ENCODE measurements at regions not wholly inside any gene's neighbourhood (a gene's known extent, or its start where the extent isn't known, plus 50 kb on each side); places are given as distances from the start of the nearest gene placed in this dataset.
"Not testable (repeated sequence)": the region's sequence is repeated elsewhere in the genome, so short reads cannot be mapped to it uniquely, and the experiment has no call there.

DNA sequence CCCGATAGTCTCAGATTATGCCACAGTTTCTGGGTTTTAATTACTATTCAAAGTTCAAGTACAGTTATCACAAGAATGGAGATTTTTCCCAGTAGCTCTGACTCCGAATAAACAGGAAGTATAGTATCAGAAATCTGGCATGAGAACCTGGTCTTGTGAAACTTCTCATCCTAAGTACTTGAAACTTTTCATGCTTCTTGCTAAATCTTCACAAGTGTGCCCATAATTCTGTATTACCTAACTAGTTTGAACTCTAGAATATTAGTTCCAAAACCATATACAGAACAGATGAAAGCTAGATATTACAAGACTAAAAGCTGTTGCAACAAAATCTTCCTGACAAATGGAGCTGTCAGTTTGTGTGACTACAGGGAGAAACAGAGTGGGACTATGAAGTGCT is 70.5 kb upstream of the CSNK1A1L start:
- Mint-ChIP-seq H3K27me3 (no peaks in the 10 kb centered on the region), H3K4me3 (no peak overlapping the region), H3K4me1 (ENCODE audit: low read depth) (no peaks in the 10 kb centered on the region), H3K27ac (no peak overlapping the region), H3K36me3 (no peaks in the 10 kb centered on the region), H3K9me3 (no peaks in the 10 kb centered on the region)
- ChIA-PET POLR2A (no interaction called here), CTCF (no interaction called here)
- no peak for DNase-seq
- intact Hi-C loops (cut with micrococcal nuclease) = no loop called here

DNA sequence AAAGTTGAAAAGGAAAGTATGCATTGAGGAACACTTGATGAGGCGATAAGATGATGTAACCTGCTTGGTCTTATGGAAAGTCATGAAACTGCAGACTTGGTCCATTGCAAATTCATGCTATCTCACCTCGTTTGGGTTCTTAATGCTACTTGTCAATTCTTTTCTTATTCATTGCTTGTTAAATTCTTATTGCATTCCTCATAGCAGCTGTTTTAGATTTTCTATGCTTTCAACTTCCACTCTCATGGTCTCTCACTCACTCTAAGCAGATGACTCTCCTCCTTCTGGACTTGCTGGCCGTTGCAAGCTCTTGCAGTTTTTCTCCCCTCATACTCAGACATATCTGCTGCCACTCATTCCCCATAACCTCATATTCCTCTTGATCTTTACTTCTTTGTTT is 67.8 kb upstream of the CSNK1A1L start:
- no peaks in the 10 kb centered on the region for H3K27me3 Mint-ChIP-seq
- H3K27ac Mint-ChIP-seq = no peak overlapping the region
- CTCF ChIA-PET = no interaction called here
- no peaks in the 10 kb centered on the region for H3K9me3 Mint-ChIP-seq
- no peak for DNase-seq
- POLR2A ChIA-PET = no interaction called here
- no peaks in the 10 kb centered on the region for H3K4me1 Mint-ChIP-seq (ENCODE audit: low read depth)
- H3K4me3 Mint-ChIP-seq = no peak overlapping the region
- H3K36me3 Mint-ChIP-seq = no peaks in the 10 kb centered on the region
- intact Hi-C loops (cut with micrococcal nuclease) = no loop called here

DNA sequence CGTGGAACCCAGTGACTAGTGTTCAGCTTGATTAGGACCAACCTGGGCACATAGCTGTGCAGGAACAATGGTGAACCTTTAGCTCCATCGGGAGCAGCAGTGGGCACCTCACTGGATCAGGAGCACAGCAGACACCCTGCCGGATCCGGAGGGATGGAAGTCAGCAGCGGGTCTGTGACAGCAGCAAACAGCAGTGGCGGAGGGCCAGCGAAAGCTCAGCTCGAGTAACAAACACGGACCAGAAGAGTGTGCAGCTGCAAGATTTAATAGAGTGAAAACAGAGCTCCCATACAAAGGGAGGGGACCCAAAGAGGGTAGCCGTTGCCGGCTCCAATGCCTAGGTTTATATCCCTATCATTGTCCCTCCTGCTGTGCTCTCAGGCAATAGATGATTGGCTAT is 66.8 kb upstream of the CSNK1A1L start:
- H3K27ac Mint-ChIP-seq; DNase-seq; POLR2A ChIA-PET; H3K27me3 Mint-ChIP-seq; H3K36me3 Mint-ChIP-seq; CTCF ChIA-PET; H3K9me3 Mint-ChIP-seq; H3K4me3 Mint-ChIP-seq; H3K4me1 Mint-ChIP-seq (ENCODE audit: low read depth); intact Hi-C loops (cut with micrococcal nuclease): not testable (repeated sequence)

DNA sequence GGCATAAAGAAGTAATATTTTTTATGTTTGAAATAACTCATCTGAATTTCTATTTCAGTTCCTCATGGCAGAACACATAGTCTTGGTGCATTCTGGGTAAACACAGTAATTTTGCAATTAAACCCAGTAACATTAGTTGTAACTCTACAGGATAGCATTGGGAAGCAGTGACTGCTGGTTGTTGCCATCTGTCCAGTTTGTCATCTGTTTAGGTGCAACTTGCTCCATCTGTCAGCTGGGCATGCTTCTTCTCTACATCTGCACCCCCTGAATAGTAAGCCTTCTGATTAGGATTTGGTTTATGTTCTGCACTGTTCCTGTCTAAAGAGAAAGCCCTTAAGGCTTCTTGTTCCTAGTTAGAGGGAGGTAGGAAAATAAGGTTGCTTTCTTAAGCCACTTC is 63.5 kb upstream of the CSNK1A1L start:
- DNase-seq = no peak
- H3K27ac Mint-ChIP-seq = no peak overlapping the region
- POLR2A ChIA-PET = no interaction called here
- H3K27me3 Mint-ChIP-seq = no peaks in the 10 kb centered on the region
- H3K36me3 Mint-ChIP-seq = no peaks in the 10 kb centered on the region
- CTCF ChIA-PET = no interaction called here
- no peak overlapping the region for H3K4me3 Mint-ChIP-seq
- no peaks in the 10 kb centered on the region for H3K9me3 Mint-ChIP-seq
- H3K4me1 Mint-ChIP-seq (ENCODE audit: low read depth) = no peaks in the 10 kb centered on the region
- intact Hi-C loops (cut with micrococcal nuclease) = no loop called here

DNA sequence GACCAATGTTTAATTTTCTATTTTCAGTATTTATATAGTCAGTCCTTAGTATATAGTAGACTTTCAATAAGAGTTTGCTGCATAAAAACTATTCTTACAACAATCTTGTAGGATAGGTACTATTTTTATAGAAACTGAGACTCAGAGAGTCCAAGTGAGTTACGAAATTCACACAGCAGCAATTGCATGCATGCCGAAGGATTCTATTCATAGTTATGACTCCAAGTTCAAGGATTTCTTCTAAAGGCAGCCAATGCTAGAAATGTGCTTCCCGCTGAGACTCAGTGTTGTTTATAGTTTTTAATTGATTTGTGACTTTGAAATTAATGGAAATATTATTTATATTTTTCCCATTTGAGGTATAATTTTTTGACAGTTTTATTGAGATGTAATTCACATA is 62.7 kb upstream of the CSNK1A1L start:
- intact Hi-C loops (cut with micrococcal nuclease) = no loop called here
- no peak overlapping the region for H3K27ac Mint-ChIP-seq
- H3K9me3 Mint-ChIP-seq = no peaks in the 10 kb centered on the region
- H3K4me1 Mint-ChIP-seq (ENCODE audit: low read depth) = no peaks in the 10 kb centered on the region
- POLR2A ChIA-PET = no interaction called here
- no peaks in the 10 kb centered on the region for H3K27me3 Mint-ChIP-seq
- DNase-seq = no peak
- CTCF ChIA-PET = no interaction called here
- no peak overlapping the region for H3K4me3 Mint-ChIP-seq
- H3K36me3 Mint-ChIP-seq = no peaks in the 10 kb centered on the region

DNA sequence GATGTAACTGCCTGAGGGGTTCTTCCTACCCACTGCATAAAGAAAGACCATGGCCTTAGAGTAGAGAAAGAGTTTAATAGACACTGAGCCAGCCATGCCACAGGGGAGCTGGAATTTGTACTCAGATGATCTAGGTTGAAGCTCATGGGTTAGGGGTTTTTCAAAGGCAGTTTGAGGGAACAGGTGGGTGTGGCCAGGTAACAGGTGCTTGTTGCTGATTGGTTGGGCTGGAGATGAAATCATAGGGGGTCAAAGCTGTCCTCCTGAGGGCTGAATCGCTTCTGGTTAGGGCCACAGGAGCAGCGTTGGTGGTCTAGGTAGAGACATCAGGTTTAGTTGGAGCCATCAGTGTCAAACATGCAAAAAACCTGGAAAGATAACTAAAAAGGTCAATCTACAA is 59.2 kb upstream of the CSNK1A1L start:
- no peak for DNase-seq
- Mint-ChIP-seq H3K4me3 (no peak overlapping the region), H3K4me1 (ENCODE audit: low read depth) (no peaks in the 10 kb centered on the region), H3K27ac (no peak overlapping the region), H3K36me3 (no peaks in the 10 kb centered on the region), H3K9me3 (peaks cover 22% of the 10 kb centered on the region), H3K27me3 (no peaks in the 10 kb centered on the region)
- POLR2A ChIA-PET = no interaction called here
- intact Hi-C loops (cut with micrococcal nuclease) = no loop called here
- CTCF ChIA-PET = no interaction called here

DNA sequence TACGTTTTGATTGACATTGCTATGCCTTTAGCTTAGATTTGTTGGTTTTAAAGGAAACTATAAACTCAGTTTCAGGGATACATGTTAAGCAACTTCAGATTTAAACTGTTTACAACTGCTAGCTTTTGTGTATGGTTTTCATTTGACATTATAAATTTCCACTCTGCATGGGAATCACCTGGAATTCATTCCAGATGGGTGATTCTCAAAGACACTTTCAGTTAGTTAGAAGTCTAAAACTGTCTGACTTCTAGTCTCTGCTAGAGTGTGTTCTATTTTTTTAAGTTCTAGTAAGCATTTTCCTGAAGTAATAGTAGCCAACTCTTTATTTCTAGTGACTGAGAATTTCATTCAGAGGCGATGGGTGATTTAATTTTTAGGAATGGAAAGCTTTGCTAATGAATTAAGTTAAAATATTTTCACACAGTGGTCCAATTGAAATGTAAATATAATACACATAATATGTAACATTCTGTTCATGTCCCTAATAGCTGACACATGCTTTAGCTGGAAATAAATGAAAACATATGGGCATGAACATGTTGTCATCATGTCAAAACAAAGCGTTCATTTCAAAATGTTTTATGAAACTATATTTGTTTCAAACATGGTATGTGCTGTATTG is 58.3 kb upstream of the CSNK1A1L start:
- ChIA-PET POLR2A (no interaction called here), CTCF (no interaction called here)
- Mint-ChIP-seq H3K36me3 (no peaks in the 10 kb centered on the region), H3K9me3 (peaks cover 23% of the 10 kb centered on the region), H3K4me3 (no peak overlapping the region), H3K4me1 (ENCODE audit: low read depth) (no peaks in the 10 kb centered on the region), H3K27ac (no peak overlapping the region), H3K27me3 (no peaks in the 10 kb centered on the region)
- intact Hi-C loops (cut with micrococcal nuclease) = no loop called here
- no peak for DNase-seq

DNA sequence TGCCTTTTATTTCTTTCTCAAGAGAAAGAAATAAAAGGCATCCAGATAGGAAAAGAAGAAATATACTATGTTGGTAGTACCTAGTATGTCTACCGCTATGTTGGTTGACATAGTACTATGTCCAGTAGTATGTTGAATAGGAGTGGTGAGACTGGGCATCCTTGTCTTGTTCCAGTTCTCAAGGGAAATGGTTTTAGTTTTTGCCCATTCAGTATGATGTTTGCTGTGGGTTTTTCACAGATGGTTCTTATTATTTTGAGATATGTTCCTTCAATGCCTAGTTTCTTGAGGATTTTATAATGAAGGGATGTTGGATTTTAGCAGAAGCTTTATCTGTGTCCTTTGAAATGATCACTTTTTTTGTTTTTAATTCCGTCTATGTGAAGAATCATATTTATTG is 53.0 kb upstream of the CSNK1A1L start:
- Mint-ChIP-seq H3K36me3 (no peaks in the 10 kb centered on the region), H3K27ac (no peak overlapping the region), H3K9me3 (peaks cover 23% of the 10 kb centered on the region)

DNA sequence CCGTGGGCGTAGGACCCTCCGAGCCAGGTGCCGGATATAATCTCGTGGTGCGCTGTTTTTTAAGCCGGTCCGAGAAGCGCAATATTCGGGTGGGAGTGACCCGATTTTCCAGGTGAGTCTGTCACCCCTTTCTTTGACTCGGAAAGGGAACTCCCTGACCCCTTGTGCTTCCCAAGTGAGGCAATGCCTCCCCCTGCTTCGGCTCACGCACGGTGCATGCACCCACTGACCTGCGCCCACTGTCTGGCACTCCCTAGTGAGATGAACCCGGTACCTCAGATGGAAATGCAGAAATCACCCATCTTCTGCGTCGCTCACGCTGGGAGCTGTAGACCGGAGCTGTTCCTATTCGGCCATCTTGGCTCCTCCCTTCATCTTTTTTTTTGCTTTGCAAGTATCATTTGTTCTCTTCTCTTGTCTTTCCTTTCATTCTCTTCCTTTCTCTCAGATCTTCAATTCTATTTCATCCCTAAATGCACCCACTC is 50.2 kb upstream of the CSNK1A1L start:
- H3K27ac Mint-ChIP-seq; POLR2A ChIA-PET; H3K4me1 Mint-ChIP-seq (ENCODE audit: low read depth); CTCF ChIA-PET; H3K9me3 Mint-ChIP-seq; DNase-seq; H3K36me3 Mint-ChIP-seq; H3K4me3 Mint-ChIP-seq; H3K27me3 Mint-ChIP-seq; intact Hi-C loops (cut with micrococcal nuclease): not testable (repeated sequence)

More for the DNA sequence above, 53.0 kb upstream of the CSNK1A1L start:
- Mint-ChIP-seq H3K27me3 (no peaks in the 10 kb centered on the region), H3K4me3 (no peak overlapping the region), H3K4me1 (ENCODE audit: low read depth) (no peaks in the 10 kb centered on the region)
- intact Hi-C loops (cut with micrococcal nuclease) = no loop called here
- DNase-seq = no peak
- ChIA-PET CTCF (no interaction called here), POLR2A (no interaction called here)

Measured in activated CD4-positive, alpha-beta memory T cell treated with anti-CD3 and anti-CD28 coated beads for 36 hours (primary cell).